HepG2 (cell line): ENCODE measurements at regions not wholly inside any gene's neighbourhood (a gene's known extent, or its start where the extent isn't known, plus 50 kb on each side); places are given as distances from the start of the nearest gene placed in this dataset.

Experiments used
- CTCF ChIP-seq: sonication (generic); formaldehyde crosslinking; IDR thresholded peaks from 2 replicates; pipeline ENCODE4 v1.5.0; 2020; ENCODE audit warnings: mild to moderate bottlenecking, missing genetic modification reagents, moderate library complexity
- ETV6 ChIP-seq: sonication (generic); formaldehyde crosslinking; conservative IDR thresholded peaks from 2 replicates; pipeline ENCODE4 v1.4.0; 2020; ENCODE audit warnings: missing genetic modification reagents
- HDAC6 ChIP-seq: fragments of 200-600 bp; sonication (generic); IDR thresholded peaks from 2 replicates; pipeline ENCODE4 v1.7.0; 2017; ENCODE audit warnings: mild to moderate bottlenecking, antibody characterized with exemption, low read length, low read depth
- MAX ChIP-seq: IDR thresholded peaks from 2 replicates; pipeline ENCODE4 v1.6.1; 2012; ENCODE audit warnings: inconsistent platforms
- MXD1 ChIP-seq: sonication (generic); formaldehyde crosslinking; IDR thresholded peaks from 2 replicates; pipeline ENCODE4 v1.4.0; 2020; ENCODE audit warnings: mild to moderate bottlenecking, missing genetic modification reagents
- MYC ChIP-seq: sonication (generic); formaldehyde crosslinking; IDR thresholded peaks from 2 replicates; pipeline ENCODE4 v1.9.0; 2021; ENCODE audit warnings: missing genetic modification reagents, borderline replicate concordance
- NFE2L2 ChIP-seq: fragments of 150-350 bp; IDR thresholded peaks from 2 replicates; pipeline ENCODE4 v1.6.1; 2014; ENCODE audit warnings: low read length
- PHB2 ChIP-seq: fragments of 450-650 bp; IDR thresholded peaks from 2 replicates; pipeline ENCODE4 v1.6.1; 2018; ENCODE audit not compliant: partially characterized antibody
- RBAK ChIP-seq: sonication (generic); formaldehyde crosslinking; IDR thresholded peaks from 2 replicates; pipeline ENCODE4 v1.5.1; 2020; ENCODE audit warnings: mild to moderate bottlenecking, missing genetic modification reagents
- SETDB1 ChIP-seq: sonication (generic); formaldehyde crosslinking; IDR thresholded peaks from 2 replicates; pipeline ENCODE4 v1.5.1; 2020; ENCODE audit warnings: missing genetic modification reagents, mild to moderate bottlenecking, borderline replicate concordance
- YY1 ChIP-seq: IDR thresholded peaks from 2 replicates; pipeline ENCODE4 v1.6.1; 2011; ENCODE audit warnings: low read length, low read depth, moderate library complexity, mild to moderate bottlenecking; ENCODE audit not compliant: insufficient read depth, insufficient replicate concordance
- ZBTB1 ChIP-seq: sonication (generic); formaldehyde crosslinking; IDR thresholded peaks from 2 replicates; pipeline ENCODE4 v1.4.0; 2020; ENCODE audit warnings: missing genetic modification reagents, borderline replicate concordance
- ZNF513 ChIP-seq: sonication (generic); formaldehyde crosslinking; conservative IDR thresholded peaks from 2 replicates; pipeline ENCODE4 v1.5.0; 2020; ENCODE audit warnings: missing genetic modification reagents

GRCh38 chr9:78839252-78839651 is 542.3 kb downstream of the PSAT1 start:
- TF ChIP-seq CTCF (CRISPR knock-in tag) (no peak), NFE2L2 (no peak), MXD1 (no peak), PHB2 (no peak), ETV6 (CRISPR knock-in tag) (no peak), YY1 (no peak), RBAK (no peak), MYC (no peak), HDAC6 (no peak), MAX (no peak), ZNF513 (CRISPR knock-in tag) (no peak), ZBTB1 (CRISPR knock-in tag) (no peak), SETDB1 (no peak)
